ENCODE measurements at regions not wholly inside any gene's neighbourhood (a gene's known extent, or its start where the extent isn't known, plus 50 kb on each side); places are given as distances from the start of the nearest gene placed in this dataset.

- H3K4me1 ChIP-seq (ENCODE audit: control insufficient read depth, insufficient read depth, low read length) = peaks cover 1% of the 10 kb centered on the region; the same call in 1 of the 2 replicates
- WGBS (ENCODE audit: insufficient coverage, insufficient read length) = no CpG with 5 or more reads among the region's 11 CpGs
- H3K9me3 ChIP-seq (ENCODE audit: control insufficient read depth, insufficient read depth, low read length) = no peaks in the 10 kb centered on the region
- H3K4me3 ChIP-seq (ENCODE audit: low read length) = no peak overlapping the region
- no peak overlapping the region for H3K27ac ChIP-seq (ENCODE audit: low read length)
- no peak for DNase-seq (ENCODE audit: low read depth, low spot score)
- H3K36me3 ChIP-seq (ENCODE audit: control insufficient read depth, insufficient read depth, low read length) = no peaks in the 10 kb centered on the region
- no peaks in the 10 kb centered on the region for H3K27me3 ChIP-seq (ENCODE audit: control insufficient read depth, insufficient read depth, low read length)
Observed at GRCh38 chr17:79519601-79520000, 91.2 kb downstream of the RBFOX3 start.

GRCh38 chr17:79518585-79519523 lies 92.0 kb downstream of the RBFOX3 start:
- Histone ChIP-seq H3K27ac (ENCODE audit: low read length) (no peak overlapping the region), H3K4me3 (ENCODE audit: low read length) (no peak overlapping the region), H3K36me3 (ENCODE audit: control insufficient read depth, insufficient read depth, low read length) (no peaks in the 10 kb centered on the region), H3K27me3 (ENCODE audit: control insufficient read depth, insufficient read depth, low read length) (no peaks in the 10 kb centered on the region), H3K9me3 (ENCODE audit: control insufficient read depth, insufficient read depth, low read length) (no peaks in the 10 kb centered on the region), H3K4me1 (ENCODE audit: control insufficient read depth, insufficient read depth, low read length) (peaks cover 1% of the 10 kb centered on the region; the same call in 1 of the 2 replicates)
- WGBS (ENCODE audit: insufficient coverage, insufficient read length) = no CpG with 5 or more reads among the region's 31 CpGs
- no peak for DNase-seq (ENCODE audit: low read depth, low spot score)

GRCh38 chr17:79517827-79518584 lies 92.8 kb downstream of the RBFOX3 start:
- H3K27ac ChIP-seq (ENCODE audit: low read length) = no peak overlapping the region
- peaks cover 1% of the 10 kb centered on the region; the same call in 1 of the 2 replicates for H3K4me1 ChIP-seq (ENCODE audit: control insufficient read depth, insufficient read depth, low read length)
- no peaks in the 10 kb centered on the region for H3K36me3 ChIP-seq (ENCODE audit: control insufficient read depth, insufficient read depth, low read length)
- H3K4me3 ChIP-seq (ENCODE audit: low read length) = no peak overlapping the region
- H3K27me3 ChIP-seq (ENCODE audit: control insufficient read depth, insufficient read depth, low read length) = no peaks in the 10 kb centered on the region
- DNase-seq (ENCODE audit: low read depth, low spot score) = no peak
- no CpG with 5 or more reads among the region's 24 CpGs for WGBS (ENCODE audit: insufficient coverage, insufficient read length)
- no peaks in the 10 kb centered on the region for H3K9me3 ChIP-seq (ENCODE audit: control insufficient read depth, insufficient read depth, low read length)

- H3K9me3 ChIP-seq (ENCODE audit: control insufficient read depth, insufficient read depth, low read length) = no peaks in the 10 kb centered on the region
- no peak overlapping the region for H3K4me3 ChIP-seq (ENCODE audit: low read length)
- H3K36me3 ChIP-seq (ENCODE audit: control insufficient read depth, insufficient read depth, low read length) = no peaks in the 10 kb centered on the region
- peaks cover 1% of the 10 kb centered on the region; the same call in 1 of the 2 replicates for H3K4me1 ChIP-seq (ENCODE audit: control insufficient read depth, insufficient read depth, low read length)
- H3K27ac ChIP-seq (ENCODE audit: low read length) = no peak overlapping the region
- no CpG with 5 or more reads among the region's 21 CpGs for WGBS (ENCODE audit: insufficient coverage, insufficient read length)
- no peaks in the 10 kb centered on the region for H3K27me3 ChIP-seq (ENCODE audit: control insufficient read depth, insufficient read depth, low read length)
- no peak for DNase-seq (ENCODE audit: low read depth, low spot score)
Observed at GRCh38 chr17:79515646-79516571, 94.9 kb downstream of the RBFOX3 start.

GRCh38 chr17:79515110-79515509 lies 95.7 kb downstream of the RBFOX3 start:
- WGBS (ENCODE audit: insufficient coverage, insufficient read length) = no CpG with 5 or more reads among the region's 7 CpGs
- peaks cover under 1% of the 10 kb centered on the region; the same call in 1 of the 2 replicates for H3K4me1 ChIP-seq (ENCODE audit: control insufficient read depth, insufficient read depth, low read length)
- DNase-seq (ENCODE audit: low read depth, low spot score) = no peak
- H3K27ac ChIP-seq (ENCODE audit: low read length) = no peak overlapping the region
- H3K36me3 ChIP-seq (ENCODE audit: control insufficient read depth, insufficient read depth, low read length) = no peaks in the 10 kb centered on the region
- no peaks in the 10 kb centered on the region for H3K9me3 ChIP-seq (ENCODE audit: control insufficient read depth, insufficient read depth, low read length)
- H3K27me3 ChIP-seq (ENCODE audit: control insufficient read depth, insufficient read depth, low read length) = no peaks in the 10 kb centered on the region
- H3K4me3 ChIP-seq (ENCODE audit: low read length) = no peak overlapping the region

GRCh38 chr17:79513820-79514535 lies 96.9 kb downstream of the RBFOX3 start:
- DNase-seq (ENCODE audit: low read depth, low spot score) = no peak
- no CpG with 5 or more reads among the region's 17 CpGs for WGBS (ENCODE audit: insufficient coverage, insufficient read length)
- Histone ChIP-seq H3K9me3 (ENCODE audit: control insufficient read depth, insufficient read depth, low read length) (no peaks in the 10 kb centered on the region), H3K4me3 (ENCODE audit: low read length) (no peak overlapping the region), H3K36me3 (ENCODE audit: control insufficient read depth, insufficient read depth, low read length) (no peaks in the 10 kb centered on the region), H3K4me1 (ENCODE audit: control insufficient read depth, insufficient read depth, low read length) (no peaks in the 10 kb centered on the region), H3K27ac (ENCODE audit: low read length) (no peak overlapping the region), H3K27me3 (ENCODE audit: control insufficient read depth, insufficient read depth, low read length) (no peaks in the 10 kb centered on the region)

- no peak for DNase-seq (ENCODE audit: low read depth, low spot score)
- no peak overlapping the region for H3K4me3 ChIP-seq (ENCODE audit: low read length)
- H3K27me3 ChIP-seq (ENCODE audit: control insufficient read depth, insufficient read depth, low read length) = no peaks in the 10 kb centered on the region
- no peaks in the 10 kb centered on the region for H3K9me3 ChIP-seq (ENCODE audit: control insufficient read depth, insufficient read depth, low read length)
- no peak overlapping the region for H3K27ac ChIP-seq (ENCODE audit: low read length)
- no CpG with 5 or more reads among the region's 4 CpGs for WGBS (ENCODE audit: insufficient coverage, insufficient read length)
- H3K36me3 ChIP-seq (ENCODE audit: control insufficient read depth, insufficient read depth, low read length) = no peaks in the 10 kb centered on the region
- H3K4me1 ChIP-seq (ENCODE audit: control insufficient read depth, insufficient read depth, low read length) = no peaks in the 10 kb centered on the region
Observed at GRCh38 chr17:79513206-79513605, 97.6 kb downstream of the RBFOX3 start.

- Histone ChIP-seq H3K9me3 (ENCODE audit: control insufficient read depth, insufficient read depth, low read length) (no peaks in the 10 kb centered on the region), H3K36me3 (ENCODE audit: control insufficient read depth, insufficient read depth, low read length) (no peaks in the 10 kb centered on the region), H3K4me1 (ENCODE audit: control insufficient read depth, insufficient read depth, low read length) (no peaks in the 10 kb centered on the region), H3K27ac (ENCODE audit: low read length) (no peak overlapping the region), H3K27me3 (ENCODE audit: control insufficient read depth, insufficient read depth, low read length) (no peaks in the 10 kb centered on the region), H3K4me3 (ENCODE audit: low read length) (no peak overlapping the region)
- DNase-seq (ENCODE audit: low read depth, low spot score) = no peak
- WGBS (ENCODE audit: insufficient coverage, insufficient read length) = no CpG with 5 or more reads among the region's 12 CpGs
Observed at GRCh38 chr17:79511471-79511870, 99.4 kb downstream of the RBFOX3 start.

GRCh38 chr17:79510071-79510470 lies 100.8 kb downstream of the RBFOX3 start:
- Histone ChIP-seq H3K36me3 (ENCODE audit: control insufficient read depth, insufficient read depth, low read length) (no peaks in the 10 kb centered on the region), H3K4me1 (ENCODE audit: control insufficient read depth, insufficient read depth, low read length) (no peaks in the 10 kb centered on the region), H3K27me3 (ENCODE audit: control insufficient read depth, insufficient read depth, low read length) (no peaks in the 10 kb centered on the region), H3K4me3 (ENCODE audit: low read length) (no peak overlapping the region), H3K27ac (ENCODE audit: low read length) (no peak overlapping the region), H3K9me3 (ENCODE audit: control insufficient read depth, insufficient read depth, low read length) (no peaks in the 10 kb centered on the region)
- no peak for DNase-seq (ENCODE audit: low read depth, low spot score)
- no CpG with 5 or more reads among the region's 18 CpGs for WGBS (ENCODE audit: insufficient coverage, insufficient read length)

Data from iPS DF 6.9 (cell line).